ENCODE measurements at regions not wholly inside any gene's neighbourhood (a gene's known extent, or its start where the extent isn't known, plus 50 kb on each side); places are given as distances from the start of the nearest gene placed in this dataset.

DNA sequence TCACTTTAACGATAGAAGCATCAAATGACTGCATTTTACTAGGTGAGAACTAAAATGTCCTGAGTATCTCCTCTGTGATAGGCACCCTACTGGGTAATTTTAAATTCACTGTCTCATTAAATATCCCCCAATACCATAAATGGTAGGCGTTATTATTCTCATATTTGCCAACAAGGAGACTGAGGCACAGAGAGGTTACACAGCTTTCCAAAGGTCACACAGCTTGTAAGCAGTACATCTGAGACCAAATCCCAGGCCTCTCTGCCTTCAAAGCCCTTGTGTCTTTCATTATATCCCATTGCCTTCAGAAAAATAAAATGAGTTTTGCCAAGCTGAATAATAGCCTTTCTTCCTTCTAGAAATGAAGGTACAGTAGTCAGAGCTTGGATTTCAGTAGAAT, 502.6 kb downstream of the HAPSTR1 start:
- H3K4me3 ChIP-seq = no peak overlapping the region
- ATAC-seq = no peak
- TF ChIP-seq, protein P1, sequence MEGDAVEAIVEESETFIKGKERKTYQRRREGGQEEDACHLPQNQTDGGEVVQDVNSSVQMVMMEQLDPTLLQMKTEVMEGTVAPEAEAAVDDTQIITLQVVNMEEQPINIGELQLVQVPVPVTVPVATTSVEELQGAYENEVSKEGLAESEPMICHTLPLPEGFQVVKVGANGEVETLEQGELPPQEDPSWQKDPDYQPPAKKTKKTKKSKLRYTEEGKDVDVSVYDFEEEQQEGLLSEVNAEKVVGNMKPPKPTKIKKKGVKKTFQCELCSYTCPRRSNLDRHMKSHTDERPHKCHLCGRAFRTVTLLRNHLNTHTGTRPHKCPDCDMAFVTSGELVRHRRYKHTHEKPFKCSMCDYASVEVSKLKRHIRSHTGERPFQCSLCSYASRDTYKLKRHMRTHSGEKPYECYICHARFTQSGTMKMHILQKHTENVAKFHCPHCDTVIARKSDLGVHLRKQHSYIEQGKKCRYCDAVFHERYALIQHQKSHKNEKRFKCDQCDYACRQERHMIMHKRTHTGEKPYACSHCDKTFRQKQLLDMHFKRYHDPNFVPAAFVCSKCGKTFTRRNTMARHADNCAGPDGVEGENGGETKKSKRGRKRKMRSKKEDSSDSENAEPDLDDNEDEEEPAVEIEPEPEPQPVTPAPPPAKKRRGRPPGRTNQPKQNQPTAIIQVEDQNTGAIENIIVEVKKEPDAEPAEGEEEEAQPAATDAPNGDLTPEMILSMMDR (IDR thresholded peaks at IDR 0.05) = no peak
- no peaks in the 10 kb centered on the region for H3K36me3 ChIP-seq (ENCODE audit: low read depth)
- no peaks in the 10 kb centered on the region for H3K9me3 ChIP-seq
- intact Hi-C loops (cut with DNase I, micrococcal nuclease) = no loop called here
- no peak for DNase-seq
- no peaks in the 10 kb centered on the region for H3K4me1 ChIP-seq (ENCODE audit: low read depth)

DNA sequence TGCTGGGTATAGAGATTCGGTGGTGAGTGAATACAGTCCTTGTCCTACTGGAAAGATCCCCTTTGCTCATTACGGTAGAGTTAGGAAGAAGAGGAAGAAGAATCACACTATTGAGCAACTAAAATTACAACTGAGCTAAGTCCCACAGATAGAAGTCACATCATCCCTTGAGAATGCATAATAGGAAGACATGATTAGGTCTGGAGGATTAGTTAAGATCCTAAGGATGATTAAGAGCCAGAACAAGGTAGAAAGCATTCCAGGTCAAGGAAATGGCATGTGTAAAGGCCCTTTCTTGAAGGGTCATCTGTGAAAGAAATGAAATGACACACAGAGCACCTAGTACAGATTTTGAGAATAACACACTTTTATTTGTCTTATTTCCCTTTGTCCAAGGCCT, 503.5 kb downstream of the HAPSTR1 start:
- intact Hi-C loops (cut with DNase I, micrococcal nuclease) = no loop called here
- H3K36me3 ChIP-seq (ENCODE audit: low read depth) = no peaks in the 10 kb centered on the region
- H3K4me1 ChIP-seq (ENCODE audit: low read depth) = no peaks in the 10 kb centered on the region
- ATAC-seq = no peak
- no peak for DNase-seq
- H3K4me3 ChIP-seq = no peak overlapping the region
- H3K9me3 ChIP-seq = no peaks in the 10 kb centered on the region
- TF ChIP-seq, protein P1 (IDR thresholded peaks at IDR 0.05) = no peak

DNA sequence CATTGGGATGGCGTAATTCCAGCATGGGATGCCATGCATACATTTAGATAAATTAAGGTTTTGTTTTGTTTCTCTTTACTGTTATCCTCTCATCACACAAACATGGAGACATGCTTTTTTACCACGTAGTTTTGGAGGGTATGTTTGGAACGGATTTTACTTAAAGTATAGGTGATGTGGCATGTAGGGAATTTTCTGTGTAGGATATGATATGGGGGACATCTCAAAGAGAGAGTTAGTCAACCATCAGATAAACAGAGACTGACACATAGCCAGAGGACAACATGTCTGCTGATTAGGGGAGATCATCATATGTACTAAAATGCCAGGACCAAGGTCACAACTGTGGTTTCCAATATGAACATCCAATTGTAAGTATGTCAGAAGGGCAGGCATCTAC, 503.9 kb downstream of the HAPSTR1 start:
- Histone ChIP-seq H3K4me1 (ENCODE audit: low read depth) (no peaks in the 10 kb centered on the region), H3K4me3 (no peak overlapping the region), H3K9me3 (no peaks in the 10 kb centered on the region), H3K36me3 (ENCODE audit: low read depth) (no peaks in the 10 kb centered on the region)
- TF ChIP-seq, protein P1 (IDR thresholded peaks at IDR 0.05) = no peak
- ATAC-seq = no peak
- DNase-seq = no peak
- intact Hi-C loops (cut with DNase I, micrococcal nuclease) = no loop called here

DNA sequence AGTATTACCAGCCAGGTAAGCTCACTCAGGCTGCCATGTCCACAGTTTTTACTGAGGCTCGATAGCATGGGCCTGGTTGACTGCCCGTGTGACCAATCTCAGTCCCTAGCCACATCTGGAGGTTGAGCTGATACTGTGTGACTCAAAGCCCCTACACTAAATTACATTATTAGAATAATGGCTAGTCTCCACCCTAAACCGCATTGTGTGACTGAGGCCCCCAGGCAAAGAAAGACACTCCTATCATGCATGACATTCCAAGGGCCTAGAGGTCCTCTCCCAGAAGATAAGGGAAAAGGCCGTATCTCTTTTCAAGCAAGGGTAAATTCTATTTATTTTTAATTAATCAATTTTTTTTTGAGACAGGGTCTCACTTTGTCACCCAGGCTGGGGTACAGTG, 505.3 kb downstream of the HAPSTR1 start:
- no peaks in the 10 kb centered on the region for H3K36me3 ChIP-seq (ENCODE audit: low read depth)
- ATAC-seq (no peak), DNase-seq (no peak)
- intact Hi-C loops (cut with DNase I, micrococcal nuclease) = no loop called here
- H3K4me1 ChIP-seq (ENCODE audit: low read depth) = no peaks in the 10 kb centered on the region
- no peak overlapping the region for H3K4me3 ChIP-seq
- no peaks in the 10 kb centered on the region for H3K9me3 ChIP-seq
- TF ChIP-seq, protein P1 (IDR thresholded peaks at IDR 0.05) = no peak

DNA sequence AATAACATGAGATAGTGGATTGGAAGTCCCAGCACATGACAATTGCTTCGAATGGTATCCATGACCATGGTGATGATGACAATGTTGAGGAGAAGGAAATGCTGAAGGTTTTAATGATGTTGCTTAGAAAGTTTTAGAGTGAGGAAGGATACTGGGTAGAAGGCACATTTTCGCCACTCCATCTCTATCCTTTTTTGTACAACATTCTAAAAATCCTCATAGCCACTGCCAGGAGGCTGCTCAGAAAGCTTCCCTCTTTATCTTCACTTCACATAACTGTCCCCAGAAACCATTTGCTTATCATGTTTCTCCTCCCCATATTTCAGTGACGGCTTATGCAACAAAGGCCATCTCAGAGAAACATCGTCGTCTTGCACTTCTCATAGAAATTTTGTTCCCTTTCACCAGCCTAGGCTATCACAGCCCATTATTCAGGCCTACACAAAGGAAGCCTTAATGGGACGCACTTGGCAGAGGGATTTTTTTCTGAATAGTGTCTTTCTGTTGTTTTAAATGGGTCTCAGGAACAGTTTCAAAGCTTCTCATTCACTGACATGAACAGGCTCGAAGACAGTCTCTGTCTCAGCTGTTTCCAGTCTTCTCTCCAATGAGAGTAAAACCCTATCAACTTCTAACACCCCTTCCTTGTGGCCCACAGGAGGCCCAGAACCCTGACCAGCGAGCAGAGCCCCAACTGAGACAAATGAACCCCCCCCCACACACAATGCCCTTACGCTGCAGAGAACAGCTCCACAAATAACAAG, 506.7 kb downstream of the HAPSTR1 start:
- ATAC-seq = no peak
- Histone ChIP-seq H3K9me3 (no peaks in the 10 kb centered on the region), H3K4me3 (no peak overlapping the region), H3K36me3 (ENCODE audit: low read depth) (no peaks in the 10 kb centered on the region), H3K4me1 (ENCODE audit: low read depth) (no peaks in the 10 kb centered on the region)
- TF ChIP-seq, protein P1 (IDR thresholded peaks at IDR 0.05) = no peak
- no peak for DNase-seq
- intact Hi-C loops (cut with DNase I, micrococcal nuclease) = no loop called here

DNA sequence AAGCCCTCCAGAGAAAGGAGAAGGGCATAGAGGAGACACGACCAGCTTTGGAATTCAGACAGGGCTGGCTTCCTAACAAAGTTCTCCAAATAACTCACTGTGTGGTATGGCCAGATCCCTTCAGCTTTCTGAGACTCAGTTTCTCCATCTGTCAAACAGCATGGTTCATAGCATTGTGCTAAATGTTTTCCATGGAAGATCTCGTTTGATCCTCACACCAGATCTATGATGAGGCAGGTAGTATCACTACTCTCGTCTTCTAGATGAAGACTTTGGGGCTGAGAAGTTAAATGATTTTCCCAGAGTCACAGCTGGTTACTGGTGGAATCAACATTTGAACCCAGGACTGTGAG, 507.3 kb downstream of the HAPSTR1 start:
- intact Hi-C loops (cut with DNase I, micrococcal nuclease) = no loop called here
- TF ChIP-seq, protein P1 (IDR thresholded peaks at IDR 0.05) = no peak
- no peak for DNase-seq
- H3K4me3 ChIP-seq = no peak overlapping the region
- no peak for ATAC-seq
- no peaks in the 10 kb centered on the region for H3K4me1 ChIP-seq (ENCODE audit: low read depth)
- no peaks in the 10 kb centered on the region for H3K9me3 ChIP-seq
- H3K36me3 ChIP-seq (ENCODE audit: low read depth) = no peaks in the 10 kb centered on the region

All from mucosa of descending colon (tissue), 3 donors.